ENCODE measurements at regions not wholly inside any gene's neighbourhood (a gene's known extent, or its start where the extent isn't known, plus 50 kb on each side); places are given as distances from the start of the nearest gene placed in this dataset.

DNA sequence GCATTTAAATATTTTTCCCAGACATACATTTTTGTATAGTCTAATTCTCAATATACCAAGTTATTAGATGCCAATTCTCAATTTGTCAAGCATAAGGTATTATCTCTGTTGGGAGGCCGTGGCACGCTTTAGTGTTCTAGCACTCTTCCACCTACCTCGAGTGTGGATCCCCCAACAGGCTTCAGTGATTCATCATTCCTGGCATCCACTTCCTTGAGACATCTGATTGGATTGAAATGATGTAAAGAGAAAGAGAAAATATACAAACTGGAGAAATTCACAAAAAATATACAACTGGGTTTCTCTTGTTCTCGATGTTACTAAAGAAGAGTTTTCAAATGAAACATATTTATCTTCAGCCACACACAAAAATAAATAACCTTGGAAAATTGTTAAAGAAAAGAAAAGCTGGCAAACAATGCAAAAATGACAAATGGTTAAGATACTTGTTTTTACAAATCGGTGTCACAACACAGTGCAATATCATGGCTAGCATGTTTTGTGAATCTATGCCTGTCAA lies 218.0 kb upstream of the CDIN1 start:
- Mint-ChIP-seq H3K9me3 (no peaks in the 10 kb centered on the region), H3K4me1 (ENCODE audit: low read depth) (no peaks in the 10 kb centered on the region), H3K36me3 (ENCODE audit: low read depth) (no peaks in the 10 kb centered on the region), H3K27me3 (no peaks in the 10 kb centered on the region), H3K27ac (no peak overlapping the region), H3K4me3 (no peak overlapping the region)
- no peak for ATAC-seq
- ChIA-PET CTCF (no interaction called here), POLR2A (interaction anchor here (0.6 kb wide), 1 partner anchor 368 kb away, joined by 4 read pairs; no protein-coding TSS in a partner anchor)
- no peak for DNase-seq
- TF ChIP-seq, protein P1, sequence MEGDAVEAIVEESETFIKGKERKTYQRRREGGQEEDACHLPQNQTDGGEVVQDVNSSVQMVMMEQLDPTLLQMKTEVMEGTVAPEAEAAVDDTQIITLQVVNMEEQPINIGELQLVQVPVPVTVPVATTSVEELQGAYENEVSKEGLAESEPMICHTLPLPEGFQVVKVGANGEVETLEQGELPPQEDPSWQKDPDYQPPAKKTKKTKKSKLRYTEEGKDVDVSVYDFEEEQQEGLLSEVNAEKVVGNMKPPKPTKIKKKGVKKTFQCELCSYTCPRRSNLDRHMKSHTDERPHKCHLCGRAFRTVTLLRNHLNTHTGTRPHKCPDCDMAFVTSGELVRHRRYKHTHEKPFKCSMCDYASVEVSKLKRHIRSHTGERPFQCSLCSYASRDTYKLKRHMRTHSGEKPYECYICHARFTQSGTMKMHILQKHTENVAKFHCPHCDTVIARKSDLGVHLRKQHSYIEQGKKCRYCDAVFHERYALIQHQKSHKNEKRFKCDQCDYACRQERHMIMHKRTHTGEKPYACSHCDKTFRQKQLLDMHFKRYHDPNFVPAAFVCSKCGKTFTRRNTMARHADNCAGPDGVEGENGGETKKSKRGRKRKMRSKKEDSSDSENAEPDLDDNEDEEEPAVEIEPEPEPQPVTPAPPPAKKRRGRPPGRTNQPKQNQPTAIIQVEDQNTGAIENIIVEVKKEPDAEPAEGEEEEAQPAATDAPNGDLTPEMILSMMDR (IDR thresholded peaks at IDR 0.05): no peak
- intact Hi-C loops (cut with micrococcal nuclease): no loop called here

DNA sequence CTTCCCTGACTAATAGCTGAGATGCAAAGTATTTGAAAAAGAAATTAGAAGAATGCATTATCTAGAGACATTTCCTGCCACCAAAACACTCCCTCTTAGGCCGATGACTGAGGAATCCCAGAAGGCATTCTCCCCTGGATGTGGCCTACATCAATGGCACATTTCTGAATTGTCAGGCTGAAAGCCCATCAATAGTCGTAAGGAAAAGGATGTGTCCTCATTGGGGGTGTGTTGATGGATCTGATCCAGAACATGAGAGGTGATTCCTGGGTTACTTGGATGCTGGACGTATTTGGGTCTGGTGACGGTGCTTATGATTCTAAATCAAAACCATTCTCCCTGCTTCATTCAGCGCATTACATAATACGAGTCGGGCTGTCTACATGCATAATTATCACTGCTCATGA lies 216.9 kb upstream of the CDIN1 start:
- no peak for ATAC-seq
- Mint-ChIP-seq H3K4me1 (ENCODE audit: low read depth) (no peaks in the 10 kb centered on the region), H3K4me3 (no peak overlapping the region), H3K9me3 (no peaks in the 10 kb centered on the region), H3K27me3 (no peaks in the 10 kb centered on the region), H3K27ac (no peak overlapping the region), H3K36me3 (ENCODE audit: low read depth) (no peaks in the 10 kb centered on the region)
- ChIA-PET POLR2A (no interaction called here), CTCF (no interaction called here)
- TF ChIP-seq, protein P1 (IDR thresholded peaks at IDR 0.05): no peak
- intact Hi-C loops (cut with micrococcal nuclease): no loop called here
- DNase-seq: no peak

- no peaks in the 10 kb centered on the region for H3K9me3 Mint-ChIP-seq
- no peak overlapping the region for H3K4me3 Mint-ChIP-seq
- ChIA-PET POLR2A (no interaction called here), CTCF (no interaction called here)
- no peak for DNase-seq
- no peaks in the 10 kb centered on the region for H3K4me1 Mint-ChIP-seq (ENCODE audit: low read depth)
- TF ChIP-seq, protein P1 (IDR thresholded peaks at IDR 0.05): no peak
- intact Hi-C loops (cut with micrococcal nuclease): no loop called here
- ATAC-seq: no peak
- H3K36me3 Mint-ChIP-seq (ENCODE audit: low read depth): no peaks in the 10 kb centered on the region
- no peak overlapping the region for H3K27ac Mint-ChIP-seq
- H3K27me3 Mint-ChIP-seq: no peaks in the 10 kb centered on the region
These were observed 216.1 kb upstream of the CDIN1 start for GRCh38 chr15:36363335-36363734.

DNA sequence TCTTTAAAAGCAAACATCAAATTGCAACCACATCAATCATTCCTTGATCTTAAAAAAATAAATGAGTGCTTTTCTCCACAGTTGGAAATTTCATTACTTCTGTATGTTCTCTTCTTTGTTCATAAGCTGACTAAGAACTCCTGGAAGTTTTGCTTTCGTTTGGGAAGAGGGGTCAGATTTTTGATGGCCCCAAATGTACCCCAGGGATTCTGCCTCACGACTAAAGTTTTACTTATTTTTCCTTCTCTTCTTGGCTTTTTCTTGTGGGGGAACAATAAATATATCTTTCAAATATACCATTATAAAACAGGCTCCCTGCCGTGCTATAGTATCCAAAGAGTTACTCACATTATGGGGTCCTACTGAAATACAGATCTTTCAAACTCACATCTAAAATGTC lies 215.0 kb upstream of the CDIN1 start:
- DNase-seq: no peak
- H3K27ac Mint-ChIP-seq: no peak overlapping the region
- no peak for ATAC-seq
- no peaks in the 10 kb centered on the region for H3K27me3 Mint-ChIP-seq
- H3K36me3 Mint-ChIP-seq (ENCODE audit: low read depth): no peaks in the 10 kb centered on the region
- CTCF ChIA-PET: no interaction called here
- TF ChIP-seq, protein P1 (IDR thresholded peaks at IDR 0.05): no peak
- H3K4me3 Mint-ChIP-seq: no peak overlapping the region
- intact Hi-C loops (cut with micrococcal nuclease): no loop called here
- H3K4me1 Mint-ChIP-seq (ENCODE audit: low read depth): no peaks in the 10 kb centered on the region
- POLR2A ChIA-PET: no interaction called here
- H3K9me3 Mint-ChIP-seq: no peaks in the 10 kb centered on the region

DNA sequence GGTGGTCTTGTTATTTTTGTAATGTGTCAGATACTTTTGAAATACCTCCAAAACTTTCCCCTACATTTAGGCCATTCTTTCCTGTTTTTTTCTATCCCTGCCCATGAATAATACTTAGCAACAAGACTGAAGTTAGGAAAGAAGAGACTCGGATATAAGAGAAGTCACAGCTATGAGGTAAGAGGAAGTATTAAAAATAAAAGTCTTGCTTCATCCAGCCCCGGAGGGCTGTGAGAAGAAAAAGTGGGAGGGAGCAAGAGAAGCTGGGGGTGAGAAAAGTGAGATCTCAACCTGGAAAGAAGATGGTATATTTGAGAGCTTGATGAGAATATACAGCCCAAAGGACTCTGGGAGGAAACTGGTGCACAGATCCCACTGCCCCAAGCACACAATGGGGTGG lies 213.5 kb upstream of the CDIN1 start:
- ATAC-seq (no peak), DNase-seq (no peak)
- H3K27ac Mint-ChIP-seq: no peak overlapping the region
- intact Hi-C loops (cut with micrococcal nuclease): no loop called here
- TF ChIP-seq, protein P1 (IDR thresholded peaks at IDR 0.05): no peak
- H3K4me3 Mint-ChIP-seq: no peak overlapping the region
- H3K4me1 Mint-ChIP-seq (ENCODE audit: low read depth): no peaks in the 10 kb centered on the region
- ChIA-PET POLR2A (no interaction called here), CTCF (no interaction called here)
- no peaks in the 10 kb centered on the region for H3K27me3 Mint-ChIP-seq
- H3K9me3 Mint-ChIP-seq: no peaks in the 10 kb centered on the region
- H3K36me3 Mint-ChIP-seq (ENCODE audit: low read depth): no peaks in the 10 kb centered on the region
